HG03066 (cell line): ENCODE measurements at regions not wholly inside any gene's neighbourhood (a gene's known extent, or its start where the extent isn't known, plus 50 kb on each side); places are given as distances from the start of the nearest gene placed in this dataset.
"Not testable (repeated sequence)": the region's sequence is repeated elsewhere in the genome, so short reads cannot be mapped to it uniquely, and the experiment has no call there.

ENCODE experiments used
- ATAC-seq: cut with Tn5 transposase; IDR thresholded peaks from one replicate; pipeline ENCODE4 v1.9.1; 2021; ENCODE audit warnings: low read depth; ENCODE audit not compliant: unreplicated experiment

DNA sequence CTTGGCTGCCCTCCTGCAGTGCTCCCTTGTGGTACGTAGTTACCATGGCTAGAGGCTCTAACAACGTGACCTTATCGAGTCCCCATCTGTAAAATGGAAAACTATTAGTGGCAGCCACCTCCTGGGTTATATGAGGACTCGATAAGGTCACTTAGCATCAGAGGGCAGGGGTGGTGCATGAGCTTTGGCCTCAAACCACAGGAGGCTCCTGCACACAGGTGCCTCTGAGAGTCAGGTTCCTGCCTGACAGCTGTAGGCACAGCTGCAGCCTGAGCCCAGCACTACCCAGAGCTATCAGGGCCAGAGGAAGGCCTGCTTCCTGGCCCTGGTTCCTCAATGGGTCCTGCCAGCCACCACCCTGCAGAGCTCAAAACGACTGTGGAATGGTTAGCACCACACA is 57.2 kb upstream of the SEC14L1 start:
- ATAC-seq, result no peak

GRCh38 chr17:77085926-77086432 is 54.8 kb upstream of the SEC14L1 start:
- no peak for ATAC-seq

DNA sequence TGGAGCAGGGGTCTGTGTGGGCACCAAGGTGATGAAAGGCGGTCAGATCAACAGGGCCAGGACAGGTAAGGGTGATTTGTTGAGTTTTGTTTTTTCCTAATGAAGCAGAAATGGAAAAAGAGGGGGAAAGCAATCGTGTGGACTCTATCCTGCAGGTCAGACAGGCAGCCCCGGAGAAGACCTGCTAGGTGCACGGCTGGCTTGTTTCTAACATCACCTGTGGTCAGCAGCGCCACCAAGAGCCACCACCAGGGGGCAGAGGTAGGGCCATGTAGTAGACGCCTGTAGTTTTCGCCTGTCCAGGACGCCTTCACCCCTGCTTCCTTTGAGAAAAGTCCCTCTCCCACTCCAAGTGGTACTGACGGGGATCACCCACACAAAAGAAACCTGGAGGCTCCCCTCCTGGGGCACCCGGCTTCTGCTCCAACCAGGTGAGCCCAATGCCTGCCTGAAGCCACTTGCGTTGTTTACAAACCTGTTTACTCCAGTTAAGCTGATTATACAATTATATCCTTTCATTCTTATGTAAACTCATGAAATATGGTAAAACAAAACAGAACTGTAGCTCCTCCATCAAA is 54.2 kb upstream of the SEC14L1 start:
- ATAC-seq, result no peak

DNA sequence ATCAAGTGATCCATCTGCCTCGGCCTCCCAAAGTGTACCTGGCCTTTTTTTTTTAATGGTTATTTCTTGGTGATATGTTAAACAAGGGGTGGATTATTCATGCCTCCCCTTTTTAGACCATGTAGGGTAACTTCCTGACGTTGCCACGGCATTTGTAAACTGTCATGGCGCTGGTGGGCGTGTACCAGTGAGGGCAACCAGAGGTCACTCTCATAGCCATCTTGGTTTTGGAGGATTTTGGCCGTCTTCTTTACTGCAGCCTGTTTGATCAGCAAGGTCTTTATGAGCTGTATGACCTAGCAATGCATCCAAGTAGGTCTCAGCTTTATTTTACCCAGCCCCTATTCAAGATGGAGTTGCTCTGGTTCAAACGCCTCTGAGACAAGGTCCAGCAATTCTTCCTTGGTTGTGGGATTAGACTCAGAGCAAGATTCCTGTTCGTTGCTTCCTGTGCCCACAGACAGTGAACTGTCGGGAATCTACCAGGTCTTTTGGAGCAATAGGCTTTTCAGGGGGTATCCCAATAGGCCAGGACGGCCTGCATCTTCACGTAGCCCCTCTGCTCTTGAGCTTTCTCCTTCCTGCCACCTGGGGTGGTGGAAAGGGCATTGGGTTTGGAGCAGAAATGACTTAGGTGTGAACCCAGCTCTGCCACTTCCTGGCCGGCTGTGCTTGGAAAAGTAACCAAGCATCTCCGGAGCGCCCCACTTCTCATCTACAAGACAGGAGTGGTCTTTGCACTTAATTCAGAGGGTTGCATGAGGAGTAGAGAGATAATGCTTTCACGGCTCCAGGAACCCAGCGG is 52.9 kb upstream of the SEC14L1 start:
- no peak for ATAC-seq

GRCh38 chr17:77088455-77089123 is 52.2 kb upstream of the SEC14L1 start:
- ATAC-seq, result peak; percentile 71

DNA sequence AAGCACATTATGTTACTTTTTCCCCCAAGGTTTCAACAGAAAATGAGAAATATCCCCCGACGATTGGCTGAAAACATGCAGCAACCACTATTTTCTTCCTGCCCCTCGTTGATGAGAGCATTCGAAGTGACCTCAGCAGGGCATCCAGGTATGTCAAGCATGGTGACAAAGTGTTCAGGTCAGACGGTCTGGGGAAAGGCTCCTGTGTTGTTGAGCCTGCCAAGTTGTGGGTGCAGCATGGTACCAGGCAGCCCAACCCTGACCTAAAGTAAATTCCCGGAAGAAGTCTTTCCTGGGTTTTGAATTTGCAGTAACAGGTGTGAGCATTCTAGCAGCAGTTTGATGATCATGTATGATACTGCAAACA is 51.7 kb upstream of the SEC14L1 start:
- no peak for ATAC-seq

- not testable (repeated sequence) for ATAC-seq
Measured at GRCh38 chr17:77089949-77090348, 50.8 kb upstream of the SEC14L1 start.

DNA sequence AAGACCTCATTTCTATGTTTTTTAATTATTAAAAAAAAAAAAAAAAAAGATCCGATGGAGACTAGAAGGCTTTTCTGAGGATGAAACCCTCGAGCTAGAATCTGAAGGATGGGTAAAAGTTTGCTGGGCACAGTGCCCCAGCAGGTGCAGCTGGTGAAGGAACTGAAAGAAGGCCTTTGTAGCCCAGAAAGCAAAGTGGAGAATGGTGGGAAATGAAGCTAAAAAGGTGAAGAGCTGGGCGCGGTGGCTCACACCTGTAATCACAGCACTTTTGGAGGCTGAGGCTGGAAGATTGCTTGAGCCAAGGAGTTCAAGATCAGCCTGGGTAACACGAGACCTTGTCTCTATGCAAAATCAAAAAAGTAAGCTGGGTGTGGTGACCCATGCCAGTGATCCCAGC is 50.3 kb upstream of the SEC14L1 start:
- no peak for ATAC-seq
